ENCODE measurements at regions not wholly inside any gene's neighbourhood (a gene's known extent, or its start where the extent isn't known, plus 50 kb on each side); places are given as distances from the start of the nearest gene placed in this dataset.

DNA sequence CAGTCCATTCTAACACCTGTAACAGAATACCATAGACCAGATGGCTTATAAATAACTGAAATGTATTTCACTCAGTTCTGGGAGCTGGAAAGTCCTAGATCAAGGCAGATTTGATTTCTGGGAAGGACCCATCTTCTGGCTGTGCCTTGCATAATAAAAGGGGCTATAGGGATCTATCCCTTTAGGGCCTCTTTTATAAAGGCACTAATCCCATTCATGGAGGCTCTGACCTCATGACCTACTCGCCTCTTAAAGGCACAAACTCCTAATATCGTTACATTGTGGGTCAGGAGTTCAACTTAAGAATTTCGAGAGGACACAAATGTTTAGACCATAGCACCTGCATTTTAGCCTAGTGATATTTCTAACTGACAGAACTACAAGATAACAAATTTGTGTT lies 619.0 kb downstream of the CDH18 start:
- in situ Hi-C loops (cut with MboI) (no loop called here), intact Hi-C loops (cut with micrococcal nuclease) (no loop called here)
- Histone ChIP-seq H4K20me1 (replicated peaks; ENCODE audit: control insufficient read depth, insufficient read depth, low read length) (no peaks in the 10 kb centered on the region), H3K79me2 (ENCODE audit: control insufficient read depth, insufficient read depth, low read length) (no peaks in the 10 kb centered on the region), H3K9me1 (ENCODE audit: control insufficient read depth, insufficient read depth, low read length) (no peaks in the 10 kb centered on the region), H2AFZ (ENCODE audit: low read depth, low read length) (no peak overlapping the region), H3K4me3 (no peak overlapping the region), H3K36me3 (ENCODE audit: control insufficient read depth, insufficient read depth, low read length) (no peaks in the 10 kb centered on the region), H3K4me1 (replicated peaks in 1 of 2; ENCODE audit: control insufficient read depth in 2 of 2, insufficient read depth in 2 of 2, low read length in 2 of 2) (no peaks in the 10 kb centered on the region), H3K27ac (ENCODE audit: extremely low read depth, low read depth, low read length) (no peak overlapping the region), H3K27me3 (ENCODE audit: control insufficient read depth in 2 of 2, insufficient read depth in 2 of 2, low read length in 2 of 2) (no peaks in the 10 kb centered on the region), H3K9me3 (replicated peaks; ENCODE audit: control insufficient read depth, insufficient read depth, low read depth, low read length) (no peaks in the 10 kb centered on the region), H3K4me2 (ENCODE audit: insufficient read depth, low read length) (no peak overlapping the region), H3K9ac (ENCODE audit: insufficient read depth in 1 of 2, low read depth in 2 of 2, low read length in 2 of 2) (no peak overlapping the region)
- ChIA-PET POLR2A (no interaction called here), CTCF (ENCODE audit: low intra/inter-chr PET ratio) (no interaction called here)
- ATAC-seq (no peak), FAIRE-seq (no peak), DNase-seq (ENCODE audit: extremely low read depth in 1 of 4, low spot score in 3 of 4) (no peak)
- 0% methylated on average over 3 of the region's 3 CpGs for WGBS (ENCODE audit: insufficient coverage, low coverage, missing lambda C conversion rate)
- no TSS peak for BruUV-seq (replicated peaks)
- no peak for TF ChIP-seq ATF1 (CRISPR knock-in tag; IDR thresholded peaks at IDR 0.05)
- TF ChIP-seq ATF1 (tag; IDR thresholded peaks at IDR 0.05): no peak
- TF ChIP-seq, protein P1, sequence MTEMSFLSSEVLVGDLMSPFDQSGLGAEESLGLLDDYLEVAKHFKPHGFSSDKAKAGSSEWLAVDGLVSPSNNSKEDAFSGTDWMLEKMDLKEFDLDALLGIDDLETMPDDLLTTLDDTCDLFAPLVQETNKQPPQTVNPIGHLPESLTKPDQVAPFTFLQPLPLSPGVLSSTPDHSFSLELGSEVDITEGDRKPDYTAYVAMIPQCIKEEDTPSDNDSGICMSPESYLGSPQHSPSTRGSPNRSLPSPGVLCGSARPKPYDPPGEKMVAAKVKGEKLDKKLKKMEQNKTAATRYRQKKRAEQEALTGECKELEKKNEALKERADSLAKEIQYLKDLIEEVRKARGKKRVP (CRISPR knock-in tag; IDR thresholded peaks at IDR 0.05): no peak
- TF ChIP-seq, protein P2, sequence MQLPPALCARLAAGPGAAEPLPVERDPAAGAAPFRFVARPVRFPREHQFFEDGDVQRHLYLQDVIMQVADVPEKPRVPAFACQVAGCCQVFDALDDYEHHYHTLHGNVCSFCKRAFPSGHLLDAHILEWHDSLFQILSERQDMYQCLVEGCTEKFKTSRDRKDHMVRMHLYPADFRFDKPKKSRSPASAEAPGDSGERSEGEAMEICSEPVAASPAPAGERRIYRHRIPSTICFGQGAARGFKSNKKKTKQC (CRISPR knock-in tag; IDR thresholded peaks at IDR 0.05): no peak
- TF ChIP-seq CREB1 (IDR thresholded peaks at IDR 0.05): no peak
- no peak for TF ChIP-seq CREB1 (CRISPR knock-in tag; IDR thresholded peaks at IDR 0.05)
- TF ChIP-seq ZNF551 (CRISPR knock-in tag; IDR thresholded peaks at IDR 0.05): no peak
- TF ChIP-seq, protein P3, sequence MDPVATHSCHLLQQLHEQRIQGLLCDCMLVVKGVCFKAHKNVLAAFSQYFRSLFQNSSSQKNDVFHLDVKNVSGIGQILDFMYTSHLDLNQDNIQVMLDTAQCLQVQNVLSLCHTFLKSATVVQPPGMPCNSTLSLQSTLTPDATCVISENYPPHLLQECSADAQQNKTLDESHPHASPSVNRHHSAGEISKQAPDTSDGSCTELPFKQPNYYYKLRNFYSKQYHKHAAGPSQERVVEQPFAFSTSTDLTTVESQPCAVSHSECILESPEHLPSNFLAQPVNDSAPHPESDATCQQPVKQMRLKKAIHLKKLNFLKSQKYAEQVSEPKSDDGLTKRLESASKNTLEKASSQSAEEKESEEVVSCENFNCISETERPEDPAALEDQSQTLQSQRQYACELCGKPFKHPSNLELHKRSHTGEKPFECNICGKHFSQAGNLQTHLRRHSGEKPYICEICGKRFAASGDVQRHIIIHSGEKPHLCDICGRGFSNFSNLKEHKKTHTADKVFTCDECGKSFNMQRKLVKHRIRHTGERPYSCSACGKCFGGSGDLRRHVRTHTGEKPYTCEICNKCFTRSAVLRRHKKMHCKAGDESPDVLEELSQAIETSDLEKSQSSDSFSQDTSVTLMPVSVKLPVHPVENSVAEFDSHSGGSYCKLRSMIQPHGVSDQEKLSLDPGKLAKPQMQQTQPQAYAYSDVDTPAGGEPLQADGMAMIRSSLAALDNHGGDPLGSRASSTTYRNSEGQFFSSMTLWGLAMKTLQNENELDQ (CRISPR knock-in tag; IDR thresholded peaks at IDR 0.05; ENCODE audit: borderline replicate concordance): no peak
- TF ChIP-seq, protein P4, sequence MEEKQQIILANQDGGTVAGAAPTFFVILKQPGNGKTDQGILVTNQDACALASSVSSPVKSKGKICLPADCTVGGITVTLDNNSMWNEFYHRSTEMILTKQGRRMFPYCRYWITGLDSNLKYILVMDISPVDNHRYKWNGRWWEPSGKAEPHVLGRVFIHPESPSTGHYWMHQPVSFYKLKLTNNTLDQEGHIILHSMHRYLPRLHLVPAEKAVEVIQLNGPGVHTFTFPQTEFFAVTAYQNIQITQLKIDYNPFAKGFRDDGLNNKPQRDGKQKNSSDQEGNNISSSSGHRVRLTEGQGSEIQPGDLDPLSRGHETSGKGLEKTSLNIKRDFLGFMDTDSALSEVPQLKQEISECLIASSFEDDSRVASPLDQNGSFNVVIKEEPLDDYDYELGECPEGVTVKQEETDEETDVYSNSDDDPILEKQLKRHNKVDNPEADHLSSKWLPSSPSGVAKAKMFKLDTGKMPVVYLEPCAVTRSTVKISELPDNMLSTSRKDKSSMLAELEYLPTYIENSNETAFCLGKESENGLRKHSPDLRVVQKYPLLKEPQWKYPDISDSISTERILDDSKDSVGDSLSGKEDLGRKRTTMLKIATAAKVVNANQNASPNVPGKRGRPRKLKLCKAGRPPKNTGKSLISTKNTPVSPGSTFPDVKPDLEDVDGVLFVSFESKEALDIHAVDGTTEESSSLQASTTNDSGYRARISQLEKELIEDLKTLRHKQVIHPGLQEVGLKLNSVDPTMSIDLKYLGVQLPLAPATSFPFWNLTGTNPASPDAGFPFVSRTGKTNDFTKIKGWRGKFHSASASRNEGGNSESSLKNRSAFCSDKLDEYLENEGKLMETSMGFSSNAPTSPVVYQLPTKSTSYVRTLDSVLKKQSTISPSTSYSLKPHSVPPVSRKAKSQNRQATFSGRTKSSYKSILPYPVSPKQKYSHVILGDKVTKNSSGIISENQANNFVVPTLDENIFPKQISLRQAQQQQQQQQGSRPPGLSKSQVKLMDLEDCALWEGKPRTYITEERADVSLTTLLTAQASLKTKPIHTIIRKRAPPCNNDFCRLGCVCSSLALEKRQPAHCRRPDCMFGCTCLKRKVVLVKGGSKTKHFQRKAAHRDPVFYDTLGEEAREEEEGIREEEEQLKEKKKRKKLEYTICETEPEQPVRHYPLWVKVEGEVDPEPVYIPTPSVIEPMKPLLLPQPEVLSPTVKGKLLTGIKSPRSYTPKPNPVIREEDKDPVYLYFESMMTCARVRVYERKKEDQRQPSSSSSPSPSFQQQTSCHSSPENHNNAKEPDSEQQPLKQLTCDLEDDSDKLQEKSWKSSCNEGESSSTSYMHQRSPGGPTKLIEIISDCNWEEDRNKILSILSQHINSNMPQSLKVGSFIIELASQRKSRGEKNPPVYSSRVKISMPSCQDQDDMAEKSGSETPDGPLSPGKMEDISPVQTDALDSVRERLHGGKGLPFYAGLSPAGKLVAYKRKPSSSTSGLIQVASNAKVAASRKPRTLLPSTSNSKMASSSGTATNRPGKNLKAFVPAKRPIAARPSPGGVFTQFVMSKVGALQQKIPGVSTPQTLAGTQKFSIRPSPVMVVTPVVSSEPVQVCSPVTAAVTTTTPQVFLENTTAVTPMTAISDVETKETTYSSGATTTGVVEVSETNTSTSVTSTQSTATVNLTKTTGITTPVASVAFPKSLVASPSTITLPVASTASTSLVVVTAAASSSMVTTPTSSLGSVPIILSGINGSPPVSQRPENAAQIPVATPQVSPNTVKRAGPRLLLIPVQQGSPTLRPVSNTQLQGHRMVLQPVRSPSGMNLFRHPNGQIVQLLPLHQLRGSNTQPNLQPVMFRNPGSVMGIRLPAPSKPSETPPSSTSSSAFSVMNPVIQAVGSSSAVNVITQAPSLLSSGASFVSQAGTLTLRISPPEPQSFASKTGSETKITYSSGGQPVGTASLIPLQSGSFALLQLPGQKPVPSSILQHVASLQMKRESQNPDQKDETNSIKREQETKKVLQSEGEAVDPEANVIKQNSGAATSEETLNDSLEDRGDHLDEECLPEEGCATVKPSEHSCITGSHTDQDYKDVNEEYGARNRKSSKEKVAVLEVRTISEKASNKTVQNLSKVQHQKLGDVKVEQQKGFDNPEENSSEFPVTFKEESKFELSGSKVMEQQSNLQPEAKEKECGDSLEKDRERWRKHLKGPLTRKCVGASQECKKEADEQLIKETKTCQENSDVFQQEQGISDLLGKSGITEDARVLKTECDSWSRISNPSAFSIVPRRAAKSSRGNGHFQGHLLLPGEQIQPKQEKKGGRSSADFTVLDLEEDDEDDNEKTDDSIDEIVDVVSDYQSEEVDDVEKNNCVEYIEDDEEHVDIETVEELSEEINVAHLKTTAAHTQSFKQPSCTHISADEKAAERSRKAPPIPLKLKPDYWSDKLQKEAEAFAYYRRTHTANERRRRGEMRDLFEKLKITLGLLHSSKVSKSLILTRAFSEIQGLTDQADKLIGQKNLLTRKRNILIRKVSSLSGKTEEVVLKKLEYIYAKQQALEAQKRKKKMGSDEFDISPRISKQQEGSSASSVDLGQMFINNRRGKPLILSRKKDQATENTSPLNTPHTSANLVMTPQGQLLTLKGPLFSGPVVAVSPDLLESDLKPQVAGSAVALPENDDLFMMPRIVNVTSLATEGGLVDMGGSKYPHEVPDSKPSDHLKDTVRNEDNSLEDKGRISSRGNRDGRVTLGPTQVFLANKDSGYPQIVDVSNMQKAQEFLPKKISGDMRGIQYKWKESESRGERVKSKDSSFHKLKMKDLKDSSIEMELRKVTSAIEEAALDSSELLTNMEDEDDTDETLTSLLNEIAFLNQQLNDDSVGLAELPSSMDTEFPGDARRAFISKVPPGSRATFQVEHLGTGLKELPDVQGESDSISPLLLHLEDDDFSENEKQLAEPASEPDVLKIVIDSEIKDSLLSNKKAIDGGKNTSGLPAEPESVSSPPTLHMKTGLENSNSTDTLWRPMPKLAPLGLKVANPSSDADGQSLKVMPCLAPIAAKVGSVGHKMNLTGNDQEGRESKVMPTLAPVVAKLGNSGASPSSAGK (IDR thresholded peaks at IDR 0.05): no peak
